Fibroblast of skin of left biceps (primary cell): ENCODE measurements at regions not wholly inside any gene's neighbourhood (a gene's known extent, or its start where the extent isn't known, plus 50 kb on each side); places are given as distances from the start of the nearest gene placed in this dataset.
"Not testable (repeated sequence)": the region's sequence is repeated elsewhere in the genome, so short reads cannot be mapped to it uniquely, and the experiment has no call there.

Experiments
- DNase-seq, 2 experiments: peaks; one replicate each; pipeline ENCODE4 v3.0.0-alpha.2; 2013; ENCODE audit warnings: low read depth in 2 of 2

DNA sequence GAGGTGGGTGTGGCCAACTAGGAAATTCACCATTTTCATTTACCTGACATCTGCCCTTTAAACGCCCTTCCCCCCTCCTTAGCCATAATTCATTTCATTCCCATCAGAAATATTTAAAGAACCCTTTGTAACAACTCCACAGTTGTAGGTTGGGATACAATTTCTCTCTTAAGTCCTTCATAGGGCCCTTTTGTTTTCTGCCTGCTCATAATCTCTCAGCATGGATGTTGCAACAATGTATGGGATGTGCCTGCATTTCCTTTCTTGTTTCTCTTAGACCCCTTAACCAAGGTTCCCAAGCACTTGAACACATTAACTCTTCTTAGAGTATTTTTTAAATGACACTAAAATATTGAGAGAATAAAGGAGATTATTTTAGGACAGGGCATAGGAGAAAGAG, 51.7 kb upstream of the MYO10 start:
- DNase-seq: no peak

DNA sequence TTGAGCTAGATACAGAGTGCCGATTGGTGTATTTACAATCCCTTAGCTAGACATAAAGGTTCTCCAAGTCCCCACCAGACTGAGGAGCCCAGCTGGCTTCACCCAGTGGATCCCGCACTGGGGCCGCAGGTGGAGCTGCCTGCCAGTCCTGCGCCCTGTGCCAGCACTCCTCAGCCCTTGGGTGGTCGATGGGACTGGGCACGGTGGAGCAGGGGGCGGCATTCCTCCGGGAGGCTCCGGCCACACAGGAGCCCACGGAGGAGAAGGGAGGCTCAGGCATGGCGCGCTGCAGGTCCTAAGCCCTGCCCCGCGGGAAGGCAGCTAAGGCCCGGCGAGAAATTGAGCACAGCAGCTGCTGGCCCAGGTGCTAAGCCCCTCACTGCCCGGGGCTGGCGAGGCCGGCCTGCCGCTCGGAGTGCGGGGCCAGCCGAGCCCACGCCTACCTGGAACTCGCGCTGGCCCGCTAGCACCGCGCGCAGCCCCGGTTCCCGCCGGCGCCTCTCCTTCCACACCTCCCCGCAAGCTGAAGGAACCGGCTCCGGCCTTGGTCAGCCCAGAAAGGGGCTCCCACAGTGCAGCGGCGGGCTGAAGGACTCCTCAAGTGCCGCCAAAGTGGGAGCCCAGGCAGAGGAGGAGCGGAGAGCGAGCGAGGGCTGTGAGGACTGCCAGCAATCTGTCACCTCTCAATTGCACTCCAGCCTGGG, 54.9 kb upstream of the MYO10 start:
- not testable (repeated sequence) for DNase-seq

DNA sequence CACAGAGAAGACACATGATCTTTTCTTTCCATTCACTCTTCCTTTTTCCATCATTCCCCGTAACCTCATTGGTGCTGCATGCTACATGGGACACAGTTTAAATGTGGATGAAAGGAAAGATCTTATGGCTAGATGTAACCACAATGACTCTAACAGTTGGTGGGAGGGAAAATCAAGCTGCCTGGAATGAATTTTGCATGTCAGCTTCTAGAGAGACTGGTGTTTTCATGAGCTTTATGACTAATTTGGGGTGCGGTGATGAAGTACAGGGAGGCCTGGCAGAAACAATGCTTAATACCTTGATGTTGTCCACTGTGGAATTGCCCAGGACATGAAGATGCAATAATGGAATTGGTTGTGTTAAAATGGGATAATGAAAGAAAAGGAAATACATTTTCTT, 55.9 kb upstream of the MYO10 start:
- DNase-seq: peak; percentile 44 to 45

DNA sequence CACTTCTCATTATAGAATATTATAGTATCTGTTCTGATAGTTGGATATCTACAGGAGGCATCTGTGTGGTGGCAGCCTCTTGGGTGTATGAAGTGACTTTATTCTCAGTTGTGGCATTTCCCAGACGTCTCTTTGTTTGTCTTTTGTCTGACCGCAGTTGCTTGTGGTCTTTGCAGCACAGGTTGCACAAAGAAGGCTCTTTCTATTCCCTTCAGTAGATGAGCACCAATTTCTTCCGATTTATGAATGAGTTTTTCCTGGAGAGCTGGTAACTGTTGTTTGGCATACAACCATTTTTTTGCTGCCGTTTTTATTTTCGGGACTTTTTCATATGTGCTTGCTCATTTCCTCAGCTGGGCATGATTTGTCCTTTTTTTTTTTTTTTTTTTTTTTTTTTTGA, 56.4 kb upstream of the MYO10 start:
- DNase-seq: no peak

DNA sequence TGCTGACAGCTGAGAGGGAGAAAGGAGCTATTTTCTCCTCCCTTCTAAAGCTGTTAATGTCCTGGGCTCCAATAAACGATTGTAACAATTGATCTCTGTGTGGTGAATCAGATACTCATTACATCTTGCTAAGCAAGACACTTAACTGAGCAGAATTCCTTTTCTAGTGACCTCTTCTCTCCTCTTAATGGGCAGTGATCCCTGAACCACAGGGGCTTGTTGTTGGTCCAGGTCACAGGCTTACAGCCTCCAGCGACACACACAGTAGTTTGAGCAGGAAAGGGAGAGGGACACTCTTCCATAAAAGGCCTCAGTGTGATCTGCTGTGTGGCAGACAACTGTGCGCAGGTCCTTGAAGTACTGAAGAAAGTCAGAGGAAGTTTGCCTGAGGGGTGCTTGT, 58.5 kb upstream of the MYO10 start:
- no peak for DNase-seq

DNA sequence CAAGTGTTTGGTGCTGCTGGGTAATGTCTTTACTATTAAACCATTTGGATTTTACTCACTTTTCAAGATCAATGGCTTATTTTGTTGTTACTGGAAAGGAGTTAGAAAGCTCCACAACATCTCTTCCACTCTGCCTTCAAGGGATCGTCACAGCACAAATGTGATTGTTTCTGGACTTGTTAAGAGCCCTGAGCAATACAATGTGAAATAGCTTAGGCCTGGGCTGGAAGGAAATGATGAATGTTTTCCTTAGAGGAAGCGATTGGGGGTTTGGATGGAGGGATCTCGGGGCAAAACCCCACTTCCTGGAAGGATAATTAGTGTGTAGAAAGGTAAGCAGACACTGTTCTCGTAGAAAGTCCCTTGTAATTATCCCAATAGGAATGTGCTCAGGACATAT, 59.3 kb upstream of the MYO10 start:
- no peak for DNase-seq

DNA sequence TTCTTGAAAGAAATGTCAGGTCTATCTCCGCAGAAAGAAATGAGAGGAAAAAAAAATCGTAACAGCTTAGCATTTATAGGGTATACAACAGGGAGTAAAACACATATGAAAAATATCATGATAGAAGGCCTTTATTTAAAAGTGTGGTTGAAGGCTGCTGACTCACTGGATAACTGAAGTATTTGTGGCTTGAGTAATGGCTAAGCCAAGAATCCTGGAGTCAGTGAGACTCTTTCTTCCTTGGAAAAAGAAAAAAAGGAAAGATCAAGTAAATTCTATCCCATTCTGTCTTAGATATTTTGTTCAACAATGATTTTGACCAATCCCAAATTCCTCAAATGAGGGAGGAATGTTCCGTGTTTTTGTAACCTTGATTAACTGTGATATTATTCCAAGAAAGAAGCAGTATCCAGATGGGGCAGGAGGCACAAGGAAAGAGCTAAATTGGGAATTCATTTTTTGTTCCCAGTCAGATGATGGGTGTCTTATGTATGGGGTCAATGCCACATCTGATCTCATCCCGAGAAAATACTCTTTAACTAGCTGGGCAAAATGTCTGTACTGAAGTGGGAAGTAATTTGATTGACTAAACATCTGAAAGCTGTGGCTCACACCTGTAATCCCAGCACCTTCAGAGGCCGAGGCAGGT, 64.3 kb upstream of the MYO10 start:
- peak; percentile 97 to 98 for DNase-seq

DNA sequence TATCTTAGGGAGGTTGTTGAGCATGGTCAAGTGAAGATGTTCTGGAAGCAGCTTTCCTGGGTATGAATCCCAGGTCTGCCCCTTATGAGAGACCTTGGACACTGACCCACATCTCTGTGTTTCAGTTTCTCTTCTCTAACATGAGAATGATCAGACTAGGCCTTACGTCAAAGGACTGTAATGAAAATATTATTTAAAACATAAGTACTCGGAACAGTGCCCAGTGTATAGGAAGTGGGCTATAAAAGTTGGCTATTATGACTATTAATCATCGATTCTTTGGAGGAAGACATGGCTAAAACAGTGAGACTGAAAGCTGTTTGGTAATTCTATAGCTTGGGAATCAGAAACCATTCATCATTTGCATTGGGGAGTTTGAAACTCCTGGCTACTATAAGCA, 65.3 kb upstream of the MYO10 start:
- peak; percentile 67 to 71 for DNase-seq

DNA sequence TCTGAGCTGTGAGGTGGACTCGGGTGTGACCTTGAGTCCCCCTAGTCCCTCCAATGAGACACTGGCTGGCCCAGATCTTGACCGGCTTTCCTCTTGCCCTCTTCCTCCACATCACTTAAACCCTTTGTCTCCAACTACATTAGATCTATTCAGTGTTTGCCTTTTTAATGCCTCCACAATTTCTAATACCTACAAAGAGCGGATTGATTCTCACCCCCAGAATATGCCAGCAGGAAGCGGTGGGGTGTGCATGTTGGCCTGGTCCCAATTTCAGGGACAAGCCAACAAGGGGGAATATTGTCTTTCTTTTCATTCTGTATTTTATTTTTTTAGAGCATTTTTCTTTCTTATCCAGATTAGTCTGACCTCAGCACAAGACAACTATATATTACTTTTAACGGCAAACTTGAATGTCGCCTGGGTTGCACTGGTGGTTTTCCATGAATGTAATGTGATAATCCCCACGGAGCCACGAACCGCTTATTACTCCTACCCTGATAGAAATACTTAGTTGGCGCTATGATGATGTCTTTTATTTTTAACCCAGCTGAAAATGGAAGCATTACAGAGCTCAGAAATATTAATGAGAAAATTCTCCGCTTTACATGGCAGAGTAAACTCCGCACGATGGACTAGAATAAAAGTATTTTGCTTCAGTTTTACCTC, 68.5 kb upstream of the MYO10 start:
- DNase-seq: no peak

DNA sequence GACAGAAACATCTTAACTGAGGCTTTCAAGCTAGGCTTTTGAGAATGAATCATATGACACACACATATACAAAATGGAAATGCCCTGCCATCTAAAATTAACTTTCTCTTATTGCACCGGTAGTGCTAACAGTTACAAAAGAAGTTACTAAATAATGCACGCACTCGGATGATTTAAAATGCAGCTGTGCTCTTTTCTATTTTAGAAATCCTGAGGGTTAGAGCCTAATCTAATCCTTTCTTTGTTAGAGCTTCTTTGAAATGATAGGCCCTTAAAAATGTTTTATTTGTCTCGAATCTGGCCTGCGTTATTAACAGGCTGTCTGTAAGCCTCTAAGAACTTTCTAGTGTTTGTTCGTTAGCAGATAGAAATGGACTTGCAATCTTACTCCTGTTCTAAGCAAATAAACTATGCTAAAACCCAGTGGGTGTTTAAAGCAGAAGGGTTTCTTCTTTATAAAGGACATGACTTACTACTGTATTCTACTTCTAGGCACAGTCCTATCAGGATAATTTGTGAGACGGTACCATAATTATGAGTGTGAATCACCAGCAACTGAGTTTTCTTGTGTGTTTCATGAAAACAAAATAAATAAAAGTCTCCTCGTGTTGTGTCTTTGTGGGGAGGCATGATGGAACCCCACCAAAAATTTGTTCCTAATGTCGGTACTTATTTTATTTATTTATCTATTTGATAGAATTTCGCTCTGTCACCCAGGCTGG, 69.2 kb upstream of the MYO10 start:
- no peak for DNase-seq

DNA sequence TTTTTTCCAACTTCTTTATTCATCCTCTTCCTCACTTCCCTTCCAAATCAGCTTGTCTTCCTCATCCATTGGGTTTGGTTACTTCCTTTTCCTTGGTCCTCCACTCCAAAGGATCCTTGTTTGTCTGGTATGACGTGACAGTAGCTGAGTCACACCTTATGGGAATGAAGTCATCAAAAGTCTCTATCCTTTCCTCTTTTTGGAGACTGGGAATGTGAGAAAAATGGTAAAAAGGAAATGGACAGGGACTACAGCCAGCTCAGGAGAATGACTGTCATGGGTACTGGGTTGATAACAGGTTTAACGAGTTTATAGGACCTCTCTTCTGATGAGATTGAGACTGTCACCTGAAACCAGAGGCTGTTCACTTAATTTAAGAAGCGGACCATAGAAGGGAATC, 76.2 kb upstream of the MYO10 start:
- no peak for DNase-seq

DNA sequence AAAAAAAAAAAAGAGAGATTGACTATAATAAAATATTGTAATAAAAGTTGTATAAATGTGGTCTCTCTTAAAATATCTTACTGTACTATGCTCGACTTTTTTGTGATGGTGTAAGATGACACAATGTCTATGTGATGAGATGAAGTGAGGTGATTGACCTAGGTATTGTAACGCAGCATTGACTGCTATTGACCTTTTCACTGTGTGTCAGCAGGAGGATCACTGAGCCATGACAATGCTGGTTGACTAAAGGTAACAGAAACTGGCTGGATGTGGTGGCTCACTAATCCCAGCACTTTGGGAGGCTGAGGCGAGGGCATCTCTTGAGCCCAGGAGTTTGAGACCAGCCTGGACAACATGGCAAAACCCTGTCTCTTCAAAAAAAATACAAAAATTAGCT, 78.6 kb upstream of the MYO10 start:
- DNase-seq: no peak

DNA sequence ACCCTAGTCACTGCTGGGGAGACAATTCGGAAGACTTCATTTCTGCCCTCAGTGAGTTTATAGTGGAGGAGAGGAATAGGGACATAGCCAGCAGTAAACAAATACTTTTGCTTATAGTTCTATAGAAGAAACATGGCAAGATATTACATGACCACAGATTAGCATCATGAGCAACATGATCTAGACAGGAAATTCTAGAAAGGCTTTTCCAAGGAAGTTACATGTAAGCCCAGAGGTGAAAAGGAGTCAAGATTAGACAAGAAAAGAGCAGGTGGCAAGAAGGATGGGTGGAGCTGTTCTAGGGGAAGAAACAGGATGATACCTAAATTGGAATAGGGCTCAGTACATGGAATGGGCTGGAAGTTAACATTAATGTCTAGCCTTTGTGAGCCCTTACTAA, 82.8 kb upstream of the MYO10 start:
- DNase-seq: no peak

DNA sequence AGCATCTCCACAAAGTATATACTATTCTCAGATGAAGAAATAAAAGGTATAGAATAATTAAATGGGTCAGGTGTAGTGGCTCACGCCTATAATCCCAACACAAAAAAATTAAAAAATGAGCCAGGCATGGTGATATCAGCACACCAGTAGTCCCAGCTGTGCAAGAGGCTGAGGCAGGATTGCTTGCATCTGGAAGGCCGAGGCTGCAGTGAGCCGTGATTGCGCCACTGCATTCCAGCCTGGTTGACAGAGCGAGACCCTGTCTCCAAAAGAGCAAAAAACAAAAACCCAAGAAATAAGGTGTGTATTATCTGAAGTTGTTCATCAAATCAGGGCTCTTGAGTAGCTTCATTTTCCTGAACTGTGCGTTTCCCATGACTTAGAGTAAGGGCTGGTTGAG, 83.2 kb upstream of the MYO10 start:
- no peak for DNase-seq

DNA sequence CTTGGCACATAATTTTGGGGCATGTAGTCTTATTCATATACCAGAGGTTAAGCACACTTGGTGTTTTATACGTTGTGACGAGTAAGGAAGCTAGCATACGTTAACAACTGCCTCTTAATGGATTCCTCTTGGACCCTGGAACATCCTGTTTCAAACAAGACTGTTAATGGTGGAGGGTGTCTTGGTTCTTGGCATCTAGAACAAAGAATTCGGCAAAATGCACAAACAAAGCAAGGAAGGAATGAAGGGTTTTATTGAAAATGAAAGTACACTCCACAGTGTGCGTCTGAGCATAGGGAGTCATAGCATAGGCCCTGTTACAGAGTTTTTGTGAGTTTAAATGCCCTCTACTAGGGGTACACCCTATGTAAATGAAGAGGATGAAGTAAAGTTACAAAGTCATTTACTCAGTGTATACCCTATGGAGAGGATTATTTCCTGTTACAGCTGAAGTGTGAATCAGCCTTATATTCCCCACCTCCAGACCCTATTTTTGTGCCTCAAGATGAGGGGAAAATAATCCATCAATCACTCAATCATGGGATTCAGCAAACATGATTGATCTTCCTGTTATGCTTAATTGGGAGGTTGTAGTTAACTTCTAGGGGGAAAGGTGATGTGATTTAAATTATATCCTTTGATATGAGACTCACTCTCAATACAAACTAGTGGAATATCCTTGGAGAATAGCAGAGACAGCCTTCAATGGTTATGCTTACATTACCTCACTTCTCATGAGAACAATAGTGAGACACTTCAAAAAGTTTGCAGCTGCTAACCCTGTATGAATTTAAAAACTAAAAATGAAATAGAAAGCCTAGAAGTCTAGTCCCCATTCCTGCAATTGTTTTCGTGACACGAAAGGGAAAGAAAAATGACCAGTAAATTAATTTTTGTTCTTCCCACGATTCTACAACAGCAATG, 84.9 kb upstream of the MYO10 start:
- DNase-seq: no peak

DNA sequence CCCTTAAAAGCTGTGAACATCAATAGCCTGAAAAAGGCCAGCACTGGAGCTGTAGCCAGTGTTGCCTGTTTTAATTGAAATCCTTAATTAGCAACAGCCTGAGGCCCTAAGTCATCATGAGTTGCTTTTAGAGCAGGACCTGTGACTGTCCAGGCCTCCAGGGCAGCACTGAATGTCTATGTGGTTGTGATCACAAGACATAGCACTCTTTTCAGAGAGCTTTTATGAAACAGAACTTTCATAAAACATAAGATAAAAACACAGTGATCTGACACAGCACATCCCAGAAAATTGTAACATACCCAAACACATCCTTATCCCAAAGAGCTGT, 85.5 kb upstream of the MYO10 start:
- DNase-seq: no peak

DNA sequence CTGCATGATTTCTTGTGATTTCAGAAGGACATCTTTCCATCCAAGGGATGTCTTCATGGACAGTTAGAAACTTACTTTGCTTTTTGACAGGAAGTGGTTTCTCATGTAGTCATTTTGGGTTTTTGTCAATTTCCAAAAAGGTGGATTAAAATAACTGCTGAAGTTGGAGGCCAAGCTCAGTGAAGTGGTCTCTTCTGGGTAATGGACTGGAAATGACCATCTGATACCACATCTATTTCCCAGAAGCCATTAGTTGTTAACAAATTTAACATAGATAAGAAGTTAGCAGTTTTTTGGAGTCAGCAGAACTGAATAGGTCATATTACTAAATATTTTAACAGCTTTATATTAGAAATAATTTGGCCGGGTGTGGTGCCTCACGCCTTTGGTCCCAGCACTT, 86.2 kb upstream of the MYO10 start:
- DNase-seq: no peak

DNA sequence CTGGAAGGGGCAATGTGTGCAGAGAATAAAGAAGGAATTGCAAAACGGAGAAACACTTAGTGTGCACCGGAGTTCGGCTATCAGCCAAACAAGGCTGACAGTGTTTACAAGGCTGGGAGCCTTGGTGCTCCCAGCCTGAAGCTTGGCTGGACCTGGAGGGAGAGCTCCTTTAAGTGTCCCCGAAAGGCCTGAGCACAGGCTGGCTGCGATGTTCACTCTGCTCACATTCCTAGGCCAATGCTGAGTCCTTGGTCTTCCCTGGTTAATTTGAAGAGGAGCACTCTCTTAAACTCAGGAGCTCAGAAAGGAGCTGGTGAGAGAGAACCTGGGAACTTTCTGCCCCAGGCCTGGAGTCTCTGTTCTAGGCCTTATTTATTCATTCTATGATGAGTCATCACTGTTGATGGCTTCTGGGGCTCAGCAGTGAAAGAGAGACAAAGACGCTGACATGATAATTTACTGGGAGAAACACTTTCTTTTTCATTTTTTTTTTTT, 88.6 kb upstream of the MYO10 start:
- no peak for DNase-seq

DNA sequence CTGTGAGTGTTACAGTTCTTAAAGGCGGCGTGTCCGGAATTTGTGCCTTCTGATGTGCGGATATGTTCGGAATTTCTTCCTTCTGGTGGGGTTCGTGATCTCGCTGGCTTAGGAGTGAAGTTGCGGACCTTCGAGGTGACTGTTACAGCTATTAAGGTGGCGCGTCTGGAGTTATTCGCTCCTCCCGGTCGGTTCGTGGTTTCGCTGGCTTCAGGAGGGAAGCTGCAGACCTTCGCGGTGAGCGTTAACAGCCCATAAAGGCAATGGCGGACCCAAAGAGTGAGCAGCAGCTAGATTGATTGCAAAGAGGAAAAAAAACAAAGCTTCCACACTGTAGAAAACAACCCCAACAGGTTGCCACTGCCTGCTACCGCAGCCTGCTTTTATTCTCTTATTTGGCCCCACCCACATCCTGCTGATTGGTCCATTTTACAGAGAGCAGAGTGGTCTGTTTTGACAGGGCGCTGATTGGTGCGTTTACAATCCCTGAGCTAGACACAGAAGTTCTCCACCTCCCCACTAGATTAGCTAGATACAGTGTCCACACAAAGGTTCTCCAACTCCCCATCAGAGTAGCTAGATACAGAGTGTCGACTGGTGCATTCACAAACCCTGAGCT, 95.7 kb upstream of the MYO10 start:
- not testable (repeated sequence) for DNase-seq

DNA sequence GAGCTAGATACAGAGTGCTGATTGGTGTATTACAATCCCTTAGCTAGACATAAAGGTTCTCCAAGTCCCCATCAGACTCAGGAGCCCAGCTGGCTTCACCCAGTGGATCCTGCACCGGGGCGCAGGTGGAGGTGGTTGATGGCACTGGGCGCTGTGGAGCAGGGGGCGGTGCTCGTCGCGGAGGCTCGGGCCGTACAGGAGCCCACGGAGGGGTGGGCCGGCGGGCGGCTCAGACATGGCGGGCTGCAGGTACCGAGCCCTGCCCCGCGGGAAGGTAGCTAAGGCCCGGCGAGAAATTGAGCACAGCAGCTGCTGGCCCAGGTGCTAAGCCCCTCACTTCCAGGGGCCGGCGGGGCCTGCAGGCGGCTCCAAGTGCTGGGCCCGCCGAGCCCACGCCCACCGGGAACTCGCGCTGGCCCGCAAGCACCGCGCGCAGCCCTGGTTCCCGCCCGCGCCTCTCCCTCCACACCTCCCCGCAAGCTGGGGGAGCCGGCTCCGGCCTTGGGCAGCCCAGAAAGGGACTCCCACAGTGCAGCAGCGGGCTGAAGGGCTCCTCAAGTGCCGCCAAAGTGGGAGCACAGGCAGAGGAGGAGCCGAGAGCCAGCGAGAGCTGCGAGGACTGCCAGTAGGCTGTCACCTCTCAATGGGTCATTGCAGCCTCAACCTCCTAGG, 96.4 kb upstream of the MYO10 start:
- not testable (repeated sequence) for DNase-seq
